CD14-positive monocyte (primary cell): ENCODE measurements at regions not wholly inside any gene's neighbourhood (a gene's known extent, or its start where the extent isn't known, plus 50 kb on each side); places are given as distances from the start of the nearest gene placed in this dataset.

ENCODE experiments used
- DNase-seq, 3 donors: peaks; one replicate each; pipeline ENCODE4 v3.0.0-alpha.2; 2011 to 2022
- H2AFZ ChIP-seq: 2 replicates; pipeline ENCODE4 v1.6.0; 2012; ENCODE audit warnings: mild to moderate bottlenecking, low read depth, low read length, inconsistent platforms; ENCODE audit not compliant: insufficient read depth, poor library complexity, severe bottlenecking
- H3K27ac ChIP-seq, 2 donors: 1 replicate in 1 of 2; 2 replicates in 1 of 2; pipeline ENCODE4 v1.5.1; 2012 to 2013; ENCODE audit warnings: low read length in 2 of 2, control low read depth in 1 of 2, inconsistent platforms in 1 of 2, low read depth in 1 of 2, mild to moderate bottlenecking in 1 of 2
- H3K27me3 ChIP-seq, 2 donors: one replicate each; pipeline versions ENCODE4 v1.6.0 to v1.6.1; 2011 to 2013; ENCODE audit warnings: low read length in 2 of 2; ENCODE audit not compliant: control insufficient read depth in 2 of 2, insufficient read depth in 2 of 2
- H3K36me3 ChIP-seq, 2 donors: replicated peaks in 1 of 2; 1 replicate in 1 of 2; 2 replicates in 1 of 2; pipeline versions ENCODE4 v1.5.1 to v1.6.1; 2012 to 2013; ENCODE audit warnings: low read length in 2 of 2, control low read depth in 1 of 2, inconsistent platforms in 1 of 2, mild to moderate bottlenecking in 1 of 2; ENCODE audit not compliant: insufficient read depth in 2 of 2, control insufficient read depth in 1 of 2
- H3K4me1 ChIP-seq, 2 donors: 1 replicate in 1 of 2; 2 replicates in 1 of 2; pipeline versions ENCODE4 v1.5.1 to v1.6.1; 2012 to 2013; ENCODE audit warnings: low read length in 2 of 2, control low read depth in 1 of 2, inconsistent platforms in 1 of 2, mild to moderate bottlenecking in 1 of 2, moderate library complexity in 1 of 2; ENCODE audit not compliant: insufficient read depth in 2 of 2, control insufficient read depth in 1 of 2
- H3K4me2 ChIP-seq: replicated peaks from 2 replicates; pipeline ENCODE3; 2012; ENCODE audit warnings: low read length, moderate library complexity, mild to moderate bottlenecking; ENCODE audit not compliant: poor library complexity, severe bottlenecking; ENCODE audit errors: extremely low read depth
- H3K4me3 ChIP-seq, 3 experiments: fragments of 200-600 bp in 1 of 3; sonication (generic) in 1 of 3; replicated peaks in 1 of 3; 1 replicate in 2 of 3; 2 replicates in 1 of 3; pipeline ENCODE4 v1.5.1; 2011 to 2013; ENCODE audit warnings: low read length in 3 of 3, mild to moderate bottlenecking in 3 of 3, control low read depth in 2 of 3, low read depth in 2 of 3, inconsistent platforms in 1 of 3, moderate library complexity in 1 of 3
- H3K79me2 ChIP-seq: 2 replicates; pipeline ENCODE4 v1.6.0; 2012; ENCODE audit warnings: mild to moderate bottlenecking, control low read depth, inconsistent platforms, low read length, moderate library complexity; ENCODE audit not compliant: insufficient read depth
- H3K9ac ChIP-seq: 2 replicates; pipeline ENCODE4 v1.6.0; 2017; ENCODE audit warnings: low read length, mild to moderate bottlenecking; ENCODE audit not compliant: insufficient read depth, poor library complexity, severe bottlenecking
- H3K9me3 ChIP-seq, 2 donors: replicated peaks in 1 of 2; 1 replicate in 1 of 2; 2 replicates in 1 of 2; pipeline versions ENCODE4 v1.5.1 to v1.6.1; 2012 to 2013; ENCODE audit warnings: low read length in 2 of 2, control low read depth in 1 of 2; ENCODE audit not compliant: control insufficient read depth in 1 of 2, insufficient read depth in 1 of 2
- H4K20me1 ChIP-seq: 2 replicates; pipeline ENCODE4 v1.6.0; 2012; ENCODE audit warnings: mild to moderate bottlenecking, low read length, control low read depth, moderate library complexity; ENCODE audit not compliant: insufficient read depth
- H3K27ac Mint-ChIP-seq, 7 donors: one replicate each; pipeline ENCODE4 v1.8.0; 2020; ENCODE audit warnings: mild to moderate bottlenecking in 7 of 7, mixed read lengths in 7 of 7, moderate library complexity in 6 of 7, inconsistent platforms in 2 of 7
- H3K27me3 Mint-ChIP-seq, 3 donors: one replicate each; pipeline ENCODE4 v1.8.0; 2021 to 2022; ENCODE audit warnings: low read depth in 3 of 3, mild to moderate bottlenecking in 3 of 3, mixed read lengths in 3 of 3, moderate library complexity in 3 of 3, inconsistent platforms in 1 of 3
- H3K36me3 Mint-ChIP-seq, 2 donors: one replicate each; pipeline ENCODE4 v1.8.0; 2020; ENCODE audit warnings: mixed read lengths in 2 of 2, inconsistent platforms in 1 of 2, mild to moderate bottlenecking in 1 of 2
- H3K4me1 Mint-ChIP-seq: one replicate; pipeline ENCODE4 v1.8.0; 2020; ENCODE audit warnings: mild to moderate bottlenecking, mixed read lengths
- H3K4me3 Mint-ChIP-seq, 2 donors: one replicate each; pipeline ENCODE4 v1.8.0; 2020; ENCODE audit warnings: mild to moderate bottlenecking in 2 of 2, mixed read lengths in 2 of 2, moderate library complexity in 1 of 2
- H3K9me3 Mint-ChIP-seq, 7 donors: one replicate each; pipeline ENCODE4 v1.8.0; 2020 to 2022; ENCODE audit warnings: mixed read lengths in 7 of 7, mild to moderate bottlenecking in 6 of 7, moderate library complexity in 6 of 7, inconsistent platforms in 2 of 7
- WGBS: methylation state at CpG from one replicate; pipeline ENCODE4 v1.1.5; 2013; ENCODE audit warnings: missing lambda C conversion rate; ENCODE audit not compliant: insufficient coverage; 5-methylcytosine and 5-hydroxymethylcytosine counted together
- intact Hi-C, 2 donors: fragments of 100-400 bp; cut with micrococcal nuclease; formaldehyde crosslinking; loops; one replicate each; pipeline versions ENCODE4 v1.15.0 to v1.15.1; 2023
- TF ChIP-seq, protein P1 (sequence below): fragments of 200-600 bp; IDR thresholded peaks from one replicate; pipeline ENCODE4 v1.8.0; 2022; ENCODE audit warnings: antibody characterized with exemption, mild to moderate bottlenecking

DNA sequence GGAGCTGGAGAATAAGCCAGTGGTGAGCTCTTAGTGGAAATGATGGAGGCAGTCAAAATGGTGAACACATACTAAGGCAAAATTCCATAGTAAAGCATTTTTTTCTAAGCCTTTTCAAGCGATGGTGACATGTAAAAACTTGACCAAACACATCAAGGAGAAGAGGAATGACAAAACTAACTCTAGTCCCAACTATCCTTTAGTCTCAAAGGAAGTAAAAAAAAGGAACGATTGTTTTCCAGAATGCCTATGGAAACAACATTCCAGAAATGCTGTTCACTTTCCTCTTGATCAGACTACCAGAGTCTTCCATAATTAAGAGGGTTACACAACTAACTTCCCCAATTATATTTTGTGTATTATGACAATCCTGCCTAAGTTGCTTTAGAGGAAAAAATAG, 715.6 kb downstream of the EPHA4 start:
- intact Hi-C loops: no loop called here
- H3K4me3 Mint-ChIP-seq: no peak overlapping the region

DNA sequence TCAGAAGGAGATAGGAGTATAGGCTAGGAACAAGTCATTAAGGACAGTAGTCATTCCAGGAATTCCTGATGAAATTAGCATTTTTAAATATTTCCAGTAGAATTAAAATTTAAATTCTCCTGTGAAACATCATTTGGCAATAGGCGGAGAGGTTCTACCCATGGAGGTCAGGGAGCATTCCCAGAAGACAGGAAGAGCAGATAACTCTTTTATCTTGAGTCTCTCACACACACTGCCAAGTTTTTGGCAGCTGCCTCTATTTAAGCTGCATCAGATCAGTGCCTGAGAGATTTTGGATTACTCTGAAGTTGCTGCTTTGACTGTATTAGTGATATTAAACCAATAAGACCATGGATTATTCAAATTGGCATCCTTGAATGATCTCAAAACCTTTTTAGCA, 714.7 kb downstream of the EPHA4 start:
- H3K27ac Mint-ChIP-seq: no peak overlapping the region
- Histone ChIP-seq H3K79me2 (no peaks in the 10 kb centered on the region), H3K4me1 (no peaks in the 10 kb centered on the region), H4K20me1 (no peaks in the 10 kb centered on the region), H3K4me3 (no peak overlapping the region), H3K27ac (no peak overlapping the region), H3K9me3 (no peaks in the 10 kb centered on the region), H3K36me3 (no peaks in the 10 kb centered on the region), H3K9ac (no peak overlapping the region), H3K4me2 (no peak overlapping the region), H2AFZ (no peak overlapping the region), H3K27me3 (no peaks in the 10 kb centered on the region)
- TF ChIP-seq, protein P1, sequence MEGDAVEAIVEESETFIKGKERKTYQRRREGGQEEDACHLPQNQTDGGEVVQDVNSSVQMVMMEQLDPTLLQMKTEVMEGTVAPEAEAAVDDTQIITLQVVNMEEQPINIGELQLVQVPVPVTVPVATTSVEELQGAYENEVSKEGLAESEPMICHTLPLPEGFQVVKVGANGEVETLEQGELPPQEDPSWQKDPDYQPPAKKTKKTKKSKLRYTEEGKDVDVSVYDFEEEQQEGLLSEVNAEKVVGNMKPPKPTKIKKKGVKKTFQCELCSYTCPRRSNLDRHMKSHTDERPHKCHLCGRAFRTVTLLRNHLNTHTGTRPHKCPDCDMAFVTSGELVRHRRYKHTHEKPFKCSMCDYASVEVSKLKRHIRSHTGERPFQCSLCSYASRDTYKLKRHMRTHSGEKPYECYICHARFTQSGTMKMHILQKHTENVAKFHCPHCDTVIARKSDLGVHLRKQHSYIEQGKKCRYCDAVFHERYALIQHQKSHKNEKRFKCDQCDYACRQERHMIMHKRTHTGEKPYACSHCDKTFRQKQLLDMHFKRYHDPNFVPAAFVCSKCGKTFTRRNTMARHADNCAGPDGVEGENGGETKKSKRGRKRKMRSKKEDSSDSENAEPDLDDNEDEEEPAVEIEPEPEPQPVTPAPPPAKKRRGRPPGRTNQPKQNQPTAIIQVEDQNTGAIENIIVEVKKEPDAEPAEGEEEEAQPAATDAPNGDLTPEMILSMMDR: no peak
- H3K36me3 Mint-ChIP-seq: no peaks in the 10 kb centered on the region
- peaks cover 0 to 4% (median 2%) of the 10 kb centered on the region in 7 donors for H3K9me3 Mint-ChIP-seq
- WGBS: no CpG with 5 or more reads among the region's 1 CpG
- H3K4me1 Mint-ChIP-seq: no peaks in the 10 kb centered on the region
- no peak for DNase-seq
- no peak overlapping the region for H3K4me3 Mint-ChIP-seq
- no peaks in the 10 kb centered on the region for H3K27me3 Mint-ChIP-seq
- intact Hi-C loops: no loop called here

More for the DNA sequence above, 715.6 kb downstream of the EPHA4 start:
- no peaks in the 10 kb centered on the region for H3K9me3 ChIP-seq
- no peaks in the 10 kb centered on the region for H3K36me3 ChIP-seq
- no peak overlapping the region for H3K27ac ChIP-seq
- Mint-ChIP-seq H3K27ac (no peak overlapping the region), H3K4me1 (no peaks in the 10 kb centered on the region), H3K9me3 (peaks cover 0 to 4% (median 2%) of the 10 kb centered on the region in 7 donors), H3K36me3 (no peaks in the 10 kb centered on the region), H3K27me3 (no peaks in the 10 kb centered on the region)
- no peak overlapping the region for H2AFZ ChIP-seq
- H4K20me1 ChIP-seq: no peaks in the 10 kb centered on the region
- WGBS: no CpG with 5 or more reads among the region's 2 CpGs
- no peaks in the 10 kb centered on the region for H3K27me3 ChIP-seq
- DNase-seq: no peak
- no peak overlapping the region for H3K9ac ChIP-seq
- no peak overlapping the region for H3K4me2 ChIP-seq
- H3K4me3 ChIP-seq: no peak overlapping the region
- no peaks in the 10 kb centered on the region for H3K4me1 ChIP-seq
- TF ChIP-seq, protein P1: no peak
- no peaks in the 10 kb centered on the region for H3K79me2 ChIP-seq
